ENCODE measurements at regions not wholly inside any gene's neighbourhood (a gene's known extent, or its start where the extent isn't known, plus 50 kb on each side); places are given as distances from the start of the nearest gene placed in this dataset.

DNA sequence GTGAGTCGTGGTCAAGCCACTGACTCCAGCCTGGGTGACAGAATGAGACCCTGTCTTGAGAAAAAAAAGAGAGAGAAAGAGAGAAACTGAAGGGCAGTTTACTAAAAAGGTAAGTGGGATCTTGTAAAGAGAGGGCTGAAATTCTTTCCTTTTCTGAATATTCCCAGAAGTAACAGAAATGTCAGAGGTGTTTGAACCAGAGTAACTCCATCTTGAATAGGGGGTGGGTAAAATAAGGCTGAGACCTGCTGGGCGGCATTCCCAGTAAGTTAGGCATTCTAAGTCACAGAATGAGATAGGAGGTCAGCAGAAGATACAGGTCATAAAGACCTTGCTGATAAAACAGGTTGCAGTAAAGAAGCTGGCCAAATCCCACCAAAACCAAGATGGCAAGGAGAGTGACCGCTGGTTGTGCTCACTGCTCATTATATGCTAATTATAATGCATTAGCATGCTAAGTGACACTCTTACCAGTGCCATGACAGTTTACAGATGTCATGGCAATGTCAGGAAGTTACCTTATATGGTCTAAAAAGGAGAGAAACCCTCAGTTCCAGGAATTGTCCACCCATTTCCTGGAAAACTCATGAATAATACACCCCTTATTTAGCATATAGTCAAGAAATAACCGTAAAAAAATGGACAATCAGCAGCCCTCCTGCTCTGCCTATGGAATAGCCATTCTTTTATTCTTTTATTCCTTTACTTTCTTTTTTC is 1334.3 kb upstream of the ZEB2 start:
- no peaks in the 10 kb centered on the region for H3K27me3 ChIP-seq
- H3K4me1 ChIP-seq (replicated peaks in 1 of 2): no peaks in the 10 kb centered on the region
- H3K9me3 ChIP-seq (replicated peaks in 1 of 3): no peaks in the 10 kb centered on the region
- H3K27ac ChIP-seq: no peak overlapping the region
- TF ChIP-seq, protein P1, sequence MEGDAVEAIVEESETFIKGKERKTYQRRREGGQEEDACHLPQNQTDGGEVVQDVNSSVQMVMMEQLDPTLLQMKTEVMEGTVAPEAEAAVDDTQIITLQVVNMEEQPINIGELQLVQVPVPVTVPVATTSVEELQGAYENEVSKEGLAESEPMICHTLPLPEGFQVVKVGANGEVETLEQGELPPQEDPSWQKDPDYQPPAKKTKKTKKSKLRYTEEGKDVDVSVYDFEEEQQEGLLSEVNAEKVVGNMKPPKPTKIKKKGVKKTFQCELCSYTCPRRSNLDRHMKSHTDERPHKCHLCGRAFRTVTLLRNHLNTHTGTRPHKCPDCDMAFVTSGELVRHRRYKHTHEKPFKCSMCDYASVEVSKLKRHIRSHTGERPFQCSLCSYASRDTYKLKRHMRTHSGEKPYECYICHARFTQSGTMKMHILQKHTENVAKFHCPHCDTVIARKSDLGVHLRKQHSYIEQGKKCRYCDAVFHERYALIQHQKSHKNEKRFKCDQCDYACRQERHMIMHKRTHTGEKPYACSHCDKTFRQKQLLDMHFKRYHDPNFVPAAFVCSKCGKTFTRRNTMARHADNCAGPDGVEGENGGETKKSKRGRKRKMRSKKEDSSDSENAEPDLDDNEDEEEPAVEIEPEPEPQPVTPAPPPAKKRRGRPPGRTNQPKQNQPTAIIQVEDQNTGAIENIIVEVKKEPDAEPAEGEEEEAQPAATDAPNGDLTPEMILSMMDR (IDR thresholded peaks at IDR 0.05): no peak
- no peak for TF ChIP-seq POLR2A (IDR thresholded peaks at IDR 0.05)
- no peak for DNase-seq
- intact Hi-C loops (cut with DNase I): no loop called here
- no peak overlapping the region for H3K4me3 ChIP-seq
- no peaks in the 10 kb centered on the region for H3K36me3 ChIP-seq (replicated peaks in 1 of 2)
- 81 to 90% (median 89%) methylated on average over 4 of the region's 4 CpGs for WGBS, 4 donors

DNA sequence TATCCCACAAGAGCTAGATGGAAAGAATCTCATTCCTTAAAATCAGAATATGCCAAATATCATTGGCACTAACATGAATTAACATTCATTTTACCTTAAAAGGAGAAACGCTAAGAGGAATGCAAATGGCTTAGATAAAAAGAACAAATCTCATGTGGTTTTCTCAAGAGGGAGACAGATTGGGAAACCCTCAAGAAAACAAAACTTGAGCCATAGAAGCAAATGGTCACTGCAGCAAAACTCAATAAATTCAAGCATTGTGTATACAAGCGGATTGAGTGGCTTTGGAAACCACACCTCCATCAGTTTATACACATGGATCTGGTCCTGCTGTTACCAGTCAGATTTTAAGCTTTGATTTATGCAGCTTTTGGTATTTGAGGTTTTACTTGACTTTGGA is 1331.8 kb upstream of the ZEB2 start:
- intact Hi-C loops (cut with DNase I): no loop called here
- 83 to 94% (median 86%) methylated on average over 2 of the region's 2 CpGs for WGBS, 4 donors
- Histone ChIP-seq H3K4me3 (no peak overlapping the region), H3K9me3 (replicated peaks in 1 of 3) (no peaks in the 10 kb centered on the region), H3K27me3 (no peaks in the 10 kb centered on the region), H3K4me1 (replicated peaks in 1 of 2) (no peaks in the 10 kb centered on the region), H3K27ac (no peak overlapping the region), H3K36me3 (replicated peaks in 1 of 2) (no peaks in the 10 kb centered on the region)
- DNase-seq: no peak
- TF ChIP-seq POLR2A (IDR thresholded peaks at IDR 0.05): no peak
- TF ChIP-seq, protein P1 (IDR thresholded peaks at IDR 0.05): no peak

DNA sequence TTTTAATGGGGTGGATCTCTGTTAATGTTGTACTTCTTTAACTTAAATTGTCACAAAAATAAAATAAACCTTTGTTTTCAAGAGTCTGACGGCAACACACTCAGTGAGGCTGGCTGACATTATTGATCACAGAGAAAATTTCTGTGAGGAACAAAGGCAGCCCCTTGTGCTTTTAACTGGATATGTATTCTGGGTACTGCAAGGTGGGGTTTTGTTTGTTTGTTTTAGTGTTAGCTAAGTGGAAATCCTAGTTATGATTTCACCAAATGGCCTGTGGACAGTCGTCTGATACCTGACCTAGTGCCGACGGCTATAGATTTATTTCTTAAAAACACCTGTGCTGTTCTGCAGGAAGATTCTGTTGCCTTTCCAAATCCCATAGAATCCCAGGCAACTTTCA is 1329.5 kb upstream of the ZEB2 start:
- intact Hi-C loops (cut with DNase I): no loop called here
- 79 to 91% (median 88%) methylated on average over 4 of the region's 4 CpGs for WGBS, 4 donors
- no peaks in the 10 kb centered on the region for H3K9me3 ChIP-seq (replicated peaks in 1 of 3)
- H3K27ac ChIP-seq: no peak overlapping the region
- H3K4me3 ChIP-seq: no peak overlapping the region
- H3K4me1 ChIP-seq (replicated peaks in 1 of 2): no peaks in the 10 kb centered on the region
- H3K27me3 ChIP-seq: no peaks in the 10 kb centered on the region
- no peak for DNase-seq
- H3K36me3 ChIP-seq (replicated peaks in 1 of 2): no peaks in the 10 kb centered on the region
- TF ChIP-seq POLR2A (IDR thresholded peaks at IDR 0.05): no peak

DNA sequence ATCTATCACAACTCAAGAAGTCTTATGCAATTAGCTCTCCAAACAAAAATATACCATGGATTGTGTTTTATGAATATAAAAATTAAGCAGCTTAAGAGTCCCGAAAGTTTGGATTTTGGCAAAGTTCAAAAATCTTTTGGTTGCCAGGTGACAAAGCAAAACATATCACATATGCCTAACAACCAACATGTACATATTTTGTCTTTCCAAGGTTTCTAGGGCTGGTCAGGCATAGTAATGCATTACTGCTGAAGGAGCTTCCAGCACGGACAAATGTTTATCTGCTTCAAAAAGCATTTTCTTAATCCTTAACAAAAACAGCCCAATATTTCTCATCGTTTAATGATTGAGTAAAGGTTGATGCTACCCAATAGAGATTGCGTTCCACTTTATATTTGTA is 1327.1 kb upstream of the ZEB2 start:
- DNase-seq: no peak
- WGBS, 4 donors: 72 to 81% (median 80%) methylated on average over 4 of the region's 4 CpGs
- TF ChIP-seq, protein P1 (IDR thresholded peaks at IDR 0.05): no peak
- no peak for TF ChIP-seq POLR2A (IDR thresholded peaks at IDR 0.05)
- intact Hi-C loops (cut with DNase I): no loop called here
- no peaks in the 10 kb centered on the region for H3K36me3 ChIP-seq (replicated peaks in 1 of 2)
- H3K4me3 ChIP-seq: no peak overlapping the region
- no peaks in the 10 kb centered on the region for H3K9me3 ChIP-seq (replicated peaks in 1 of 3)
- H3K27me3 ChIP-seq: no peaks in the 10 kb centered on the region
- no peak overlapping the region for H3K27ac ChIP-seq
- H3K4me1 ChIP-seq (replicated peaks in 1 of 2): no peaks in the 10 kb centered on the region

DNA sequence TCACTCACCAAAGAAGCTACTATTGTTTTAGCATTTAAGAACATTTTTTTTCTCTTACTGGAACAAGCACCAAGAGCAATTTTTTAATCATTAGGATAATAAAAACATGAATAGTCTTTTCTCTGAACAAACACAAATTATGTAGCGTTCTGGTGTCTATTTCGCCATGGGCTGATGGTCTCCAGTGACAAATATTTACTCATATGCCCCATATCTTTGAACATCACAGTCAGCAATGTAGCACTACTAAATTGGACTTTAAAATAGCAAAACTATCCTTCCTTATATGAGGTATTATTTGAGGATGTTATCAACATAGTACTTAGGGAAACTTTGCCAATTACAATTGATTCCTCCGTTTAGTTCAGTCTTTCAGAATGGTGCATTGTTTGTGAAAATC is 1326.0 kb upstream of the ZEB2 start:
- Histone ChIP-seq H3K27me3 (no peaks in the 10 kb centered on the region), H3K4me3 (no peak overlapping the region), H3K36me3 (replicated peaks in 1 of 2) (no peaks in the 10 kb centered on the region), H3K9me3 (replicated peaks in 1 of 3) (no peaks in the 10 kb centered on the region), H3K4me1 (replicated peaks in 1 of 2) (no peaks in the 10 kb centered on the region), H3K27ac (no peak overlapping the region)
- TF ChIP-seq POLR2A (IDR thresholded peaks at IDR 0.05): no peak
- TF ChIP-seq, protein P1 (IDR thresholded peaks at IDR 0.05): no peak
- 81 to 89% (median 87%) methylated on average over 3 of the region's 3 CpGs for WGBS, 4 donors
- intact Hi-C loops (cut with DNase I): no loop called here
- no peak for DNase-seq
